Stimulated activated naive CD8-positive, alpha-beta T cell treated with anti-CD3 and anti-CD28 coated beads, Interleukin-15, Interleukin-2, amounts not matched to agents 100 U/mL and 50 U/mL, for 24 hours (primary cell): ENCODE measurements at regions not wholly inside any gene's neighbourhood (a gene's known extent, or its start where the extent isn't known, plus 50 kb on each side); places are given as distances from the start of the nearest gene placed in this dataset.
"Not testable (repeated sequence)": the region's sequence is repeated elsewhere in the genome, so short reads cannot be mapped to it uniquely, and the experiment has no call there.

ENCODE experiments used
- ATAC-seq: fragments of 150-1000 bp; cut with Tn5 transposase; one replicate; pipeline ENCODE4 v1.10.0; 2021
- DNase-seq: peaks from one replicate; pipeline ENCODE4 v3.0.0; 2021

DNA sequence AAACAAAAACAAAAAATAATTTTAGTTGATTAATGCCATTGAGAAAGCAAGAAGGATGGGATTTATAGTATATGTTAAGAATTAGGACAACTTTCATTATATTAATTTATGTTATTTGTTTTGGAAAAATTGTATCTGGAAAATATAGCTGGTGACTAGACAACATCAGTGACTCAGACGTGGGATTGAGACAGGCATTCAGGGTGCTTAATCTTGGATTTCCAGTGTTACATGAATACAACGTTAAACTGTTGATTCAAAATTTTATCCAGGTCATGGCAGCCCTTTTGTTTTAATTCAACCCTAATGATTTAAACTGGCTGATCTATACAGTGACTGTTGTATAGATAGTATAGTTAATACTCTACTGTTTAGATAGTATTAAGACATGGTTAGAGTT lies 827.1 kb upstream of the B3GALT2 start:
- ATAC-seq, result no peak

DNA sequence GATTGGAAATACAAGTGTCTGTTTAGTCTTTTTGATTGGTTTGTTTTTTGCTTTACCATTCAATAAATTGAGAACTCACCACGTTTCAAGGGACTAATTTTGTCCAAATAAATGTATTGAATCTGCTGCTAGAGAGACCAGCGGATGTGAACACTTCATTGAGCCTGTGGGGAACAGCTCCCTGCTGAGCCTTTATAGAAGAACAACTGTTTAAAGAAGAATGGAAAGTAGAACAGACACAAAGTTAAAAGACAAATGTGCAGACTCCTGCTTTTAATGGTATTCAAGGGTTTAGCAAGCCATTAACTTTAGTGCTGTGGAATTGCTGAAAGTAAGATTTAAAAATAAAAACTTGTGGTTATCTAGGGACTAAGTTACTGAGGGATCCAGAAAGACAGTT lies 817.7 kb upstream of the B3GALT2 start:
- no peak for DNase-seq

More for the DNA sequence above, 827.1 kb upstream of the B3GALT2 start:
- no peak for DNase-seq

DNA sequence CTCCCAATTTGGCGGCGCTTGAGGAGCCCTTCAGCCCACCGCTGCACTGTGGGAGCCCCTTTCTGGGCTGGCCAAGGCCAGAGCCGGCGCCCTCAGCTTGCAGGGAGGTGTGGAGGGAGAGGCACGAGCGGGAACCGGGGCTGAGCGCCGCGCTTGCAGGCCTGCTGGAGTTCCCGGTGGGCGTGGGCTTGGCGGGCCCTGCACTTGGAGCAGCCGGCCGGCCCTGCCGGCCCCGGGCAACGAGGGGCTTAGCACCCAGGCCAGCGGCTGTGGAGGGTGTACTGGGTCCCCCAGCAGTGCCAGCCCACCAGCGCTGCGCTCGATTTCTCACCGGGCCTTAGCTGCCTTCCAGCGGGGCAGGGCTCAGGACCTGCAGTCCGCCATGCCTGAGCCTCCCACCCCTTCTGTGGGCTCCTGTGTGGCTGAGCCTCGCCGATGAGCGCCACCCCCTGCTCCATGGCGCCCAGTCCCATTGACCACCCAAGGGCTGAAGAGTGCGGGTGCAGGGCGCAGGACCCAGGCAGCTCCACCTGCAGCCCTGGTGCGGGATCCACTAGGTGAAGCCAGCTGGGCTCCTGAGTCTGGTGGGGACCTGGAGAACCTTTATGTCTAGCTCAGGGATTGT lies 815.4 kb upstream of the B3GALT2 start:
- ATAC-seq, DNase-seq: not testable (repeated sequence)

More for the DNA sequence above, 817.7 kb upstream of the B3GALT2 start:
- no peak for ATAC-seq

DNA sequence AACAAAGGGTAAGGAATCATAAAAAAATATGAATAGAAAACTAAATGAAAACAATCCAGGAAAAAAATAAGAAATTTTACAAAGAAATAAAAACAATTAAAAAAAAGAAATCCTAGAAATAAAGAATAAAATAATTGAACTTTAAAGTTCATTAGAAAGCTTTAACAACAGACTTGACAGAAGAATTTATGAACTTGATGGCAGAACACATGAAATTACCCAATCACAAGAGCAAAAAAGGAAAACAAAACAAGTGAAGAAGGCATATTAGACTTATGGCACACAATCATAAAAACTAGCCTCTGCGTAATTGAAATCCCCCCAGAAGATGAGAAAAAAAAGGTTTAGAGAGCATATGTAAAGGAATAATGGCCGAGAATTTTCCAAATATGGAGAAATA lies 802.5 kb upstream of the B3GALT2 start:
- ATAC-seq (no peak), DNase-seq (no peak)

DNA sequence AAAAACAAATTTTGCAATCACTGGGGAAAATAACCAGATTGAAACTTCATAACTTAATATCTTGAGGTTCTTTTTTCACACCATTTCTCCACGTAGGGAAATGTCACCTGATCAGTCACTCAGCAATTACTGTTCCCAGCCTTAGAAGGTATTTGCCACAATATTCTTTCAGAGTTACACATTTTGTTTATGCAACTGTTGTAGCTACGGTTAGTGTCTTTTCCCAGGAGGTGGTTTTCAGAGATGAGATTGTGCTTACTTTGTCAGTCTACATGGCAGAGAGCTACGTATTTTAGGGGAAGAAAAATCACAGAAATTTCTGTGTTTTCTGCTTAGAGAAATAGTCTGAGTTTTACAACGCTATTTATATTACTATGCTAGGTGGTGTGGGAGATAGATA lies 792.8 kb upstream of the B3GALT2 start:
- ATAC-seq (no peak), DNase-seq (no peak)

DNA sequence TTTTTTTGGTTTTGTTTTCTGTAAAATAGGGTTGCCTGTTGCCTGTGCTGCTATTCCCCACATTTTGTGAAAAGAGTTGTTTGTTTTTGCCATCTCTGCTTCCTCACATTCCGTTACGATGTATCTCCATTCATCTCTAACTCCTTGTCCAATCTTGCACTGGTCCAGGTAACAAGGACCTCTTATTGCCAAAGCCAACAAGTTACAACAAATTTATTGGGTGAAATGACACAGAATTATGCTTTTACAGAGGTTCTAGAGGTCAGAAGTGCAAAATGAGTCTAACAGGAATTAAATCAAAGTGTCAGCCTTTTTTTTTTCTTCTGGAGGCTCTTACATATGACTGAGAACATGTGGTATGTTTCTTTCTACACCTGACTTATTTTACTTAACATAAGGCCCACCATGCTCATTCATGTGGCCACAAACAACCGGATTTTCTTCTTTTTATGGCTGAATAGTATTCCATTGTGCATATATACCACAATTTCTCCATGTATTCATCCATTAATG lies 787.9 kb upstream of the B3GALT2 start:
- no peak for DNase-seq
- ATAC-seq, result no peak

DNA sequence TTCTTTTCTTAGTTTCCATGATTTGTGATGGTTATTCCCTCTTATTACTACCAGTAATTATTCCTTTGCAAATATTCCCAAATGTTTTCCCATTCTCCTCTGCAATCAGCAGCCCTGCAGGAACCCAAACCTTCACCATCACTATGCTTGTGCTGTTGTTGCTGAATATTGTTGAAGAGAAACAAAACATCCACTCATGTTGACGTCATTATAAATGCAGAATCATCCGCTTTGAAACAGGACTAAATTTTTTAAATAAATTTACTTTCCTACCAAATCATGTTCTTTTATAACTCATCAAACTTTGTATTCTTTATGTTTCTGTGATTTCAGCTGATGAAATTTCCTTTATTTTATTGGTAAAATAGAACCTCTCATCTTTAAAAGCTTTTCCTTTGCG lies 787.0 kb upstream of the B3GALT2 start:
- ATAC-seq, result no peak
- DNase-seq, result no peak

DNA sequence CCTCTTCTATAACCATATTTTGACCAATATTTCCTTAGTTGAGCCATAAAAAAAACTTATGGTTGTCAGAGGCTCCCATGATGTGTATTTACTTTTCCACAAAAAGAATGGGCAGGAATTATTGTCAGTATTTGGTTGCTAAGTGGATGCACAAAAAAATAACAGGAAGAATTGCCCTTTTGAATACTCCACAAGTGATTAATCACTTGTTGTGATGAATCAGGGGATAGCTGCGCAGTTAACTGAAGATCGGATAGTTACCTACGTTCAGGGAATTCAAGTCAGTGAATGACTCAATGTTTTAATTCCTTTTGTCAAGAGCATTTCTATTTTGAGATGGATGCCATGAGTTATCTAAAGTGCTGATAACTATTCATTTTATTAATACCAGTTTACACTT lies 785.2 kb upstream of the B3GALT2 start:
- no peak for DNase-seq
- ATAC-seq, result no peak

DNA sequence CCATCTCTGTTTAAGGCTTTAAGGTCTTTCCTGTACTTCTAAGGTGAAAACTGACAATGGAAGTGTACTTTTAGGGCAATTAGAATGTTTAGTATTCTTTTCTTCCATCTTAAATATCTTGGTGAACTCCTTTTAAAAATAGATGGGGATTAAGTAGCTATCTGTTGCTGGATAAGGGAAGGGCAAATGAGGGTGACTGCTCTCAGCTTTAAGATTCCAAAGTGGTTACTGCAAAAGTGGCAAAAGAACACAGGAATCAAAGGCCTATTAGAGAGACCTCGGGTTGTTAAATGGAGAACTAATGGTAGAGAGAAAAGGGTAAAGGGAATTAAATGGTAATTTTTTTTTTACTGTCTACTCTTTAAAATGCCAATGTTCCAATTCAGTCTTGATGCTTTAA lies 774.1 kb upstream of the B3GALT2 start:
- ATAC-seq, result no peak
- no peak for DNase-seq

DNA sequence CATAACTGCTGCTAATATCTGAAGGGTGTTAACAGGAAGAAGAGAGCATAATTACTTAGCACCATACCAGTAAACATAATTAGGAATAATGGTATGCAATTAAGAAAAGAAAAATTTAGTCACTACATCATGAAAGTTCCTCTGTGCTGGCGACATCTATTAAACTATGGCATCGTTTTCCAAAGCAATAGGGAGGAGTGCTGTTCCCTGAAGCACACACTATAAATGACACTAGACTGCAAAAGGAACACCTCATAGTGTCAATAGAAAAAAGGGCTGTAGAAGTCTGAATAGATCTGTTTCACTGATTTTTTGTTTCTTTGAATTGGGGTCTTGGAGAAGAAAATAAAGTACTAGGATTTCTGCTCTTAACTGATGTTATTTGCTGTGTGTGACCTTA lies 773.6 kb upstream of the B3GALT2 start:
- DNase-seq (no peak), ATAC-seq (no peak)

DNA sequence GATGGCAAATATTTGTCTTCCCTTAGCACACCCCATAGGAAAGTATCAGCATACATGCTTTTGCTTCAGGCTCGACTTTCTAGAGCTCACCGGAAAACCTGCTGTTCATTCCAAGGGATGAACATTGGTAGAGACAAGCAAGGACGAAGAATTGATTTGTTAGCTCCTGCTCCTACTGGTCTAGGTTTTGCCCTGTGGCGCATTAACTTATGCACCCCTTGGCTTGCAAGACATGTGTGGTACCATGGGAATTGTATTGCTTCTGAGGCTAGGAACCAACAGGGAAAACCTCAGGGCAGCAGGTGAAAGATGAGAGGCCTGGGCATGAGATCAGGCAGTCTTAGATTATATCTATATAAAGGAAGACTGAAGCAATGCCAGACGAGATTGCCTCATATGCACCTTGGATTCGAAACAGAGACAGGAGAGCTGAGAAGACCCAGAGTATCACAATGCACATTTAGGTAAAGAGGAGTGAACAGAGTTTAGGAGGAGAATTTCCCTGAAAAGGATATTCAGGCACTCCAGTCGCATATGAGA lies 771.2 kb upstream of the B3GALT2 start:
- DNase-seq (no peak), ATAC-seq (no peak)

DNA sequence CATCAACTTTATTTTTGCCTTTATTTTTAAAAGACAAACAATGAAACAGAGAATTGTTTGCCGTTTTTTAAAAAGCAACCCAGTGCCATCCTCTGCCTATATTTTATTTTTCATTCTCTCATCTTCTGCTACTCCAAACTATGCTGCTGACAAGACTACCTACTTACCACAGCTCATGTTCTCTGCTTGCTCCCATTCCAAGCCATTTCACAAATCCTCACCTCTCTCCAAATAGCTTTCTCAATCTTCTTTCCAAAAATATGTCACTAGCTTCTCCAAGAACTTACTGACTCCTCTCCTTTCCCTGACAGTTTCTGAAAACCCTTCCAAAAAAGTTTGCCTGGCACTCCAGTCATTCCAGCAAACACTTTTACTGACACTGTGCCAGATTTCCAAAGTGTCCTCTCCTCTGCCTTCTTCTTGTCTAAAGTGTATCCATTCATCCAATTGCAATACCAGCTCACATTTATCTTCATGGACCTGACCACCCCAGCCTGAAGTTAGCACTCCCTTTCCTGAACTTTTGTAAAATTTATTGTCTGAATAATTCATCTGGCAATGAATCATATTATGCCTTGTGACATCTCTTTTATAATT lies 766.5 kb upstream of the B3GALT2 start:
- no peak for DNase-seq
- no peak for ATAC-seq

DNA sequence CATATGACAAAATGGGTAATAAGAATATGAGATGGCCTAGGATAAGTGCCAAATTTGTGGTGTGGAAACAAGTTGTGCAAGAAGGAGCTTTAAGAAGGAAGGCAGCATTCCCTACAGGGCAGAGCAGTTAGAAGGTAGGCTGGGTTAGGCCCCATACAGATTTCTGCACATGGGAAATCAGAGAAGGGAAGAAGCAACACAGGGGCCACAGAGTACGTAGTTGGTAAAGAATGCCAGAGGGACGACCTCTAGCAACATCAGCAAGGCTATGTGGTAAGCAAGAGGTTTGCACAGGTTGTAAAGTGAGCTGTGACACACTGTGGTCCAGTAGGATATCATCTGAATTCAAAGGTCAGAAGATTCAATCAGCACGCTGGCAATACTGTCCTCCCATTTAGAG lies 765.6 kb upstream of the B3GALT2 start:
- ATAC-seq (no peak), DNase-seq (no peak)

DNA sequence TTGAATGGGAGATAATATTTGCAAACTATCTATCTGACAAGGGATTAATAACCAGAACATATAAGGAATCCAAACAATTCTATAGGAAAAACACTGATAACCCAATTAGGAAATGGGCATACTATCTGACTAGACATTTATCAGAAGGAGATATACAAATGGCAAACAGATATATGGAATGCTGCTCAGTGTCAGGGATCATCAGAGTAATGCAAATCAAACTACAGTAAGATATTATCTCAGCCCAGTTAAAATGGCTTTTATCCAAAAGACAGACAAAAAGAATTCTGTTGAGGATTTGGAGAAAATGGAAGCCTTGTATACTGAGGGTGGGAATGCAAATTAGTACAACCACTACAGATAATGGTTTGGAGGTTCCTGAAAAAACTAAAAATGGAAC lies 758.0 kb upstream of the B3GALT2 start:
- ATAC-seq (no peak), DNase-seq (no peak)

DNA sequence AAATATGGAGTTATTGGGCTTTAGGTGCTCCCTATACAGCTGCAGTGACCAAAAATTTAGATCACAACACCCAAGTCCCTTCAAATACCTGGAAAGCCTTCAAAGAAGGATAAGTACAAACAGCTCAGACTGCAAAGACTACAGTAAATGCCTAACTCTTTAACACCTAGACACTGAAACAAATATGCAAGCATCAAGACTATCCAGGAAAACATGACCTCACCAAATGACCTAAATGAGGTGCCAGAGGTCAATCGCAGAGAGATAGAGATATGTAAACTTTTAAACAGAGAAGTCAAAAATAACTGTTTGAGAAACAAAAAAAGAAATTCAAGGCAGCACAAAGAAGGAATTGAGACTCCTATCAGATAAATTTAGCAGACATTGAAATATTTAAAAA lies 753.8 kb upstream of the B3GALT2 start:
- DNase-seq (no peak), ATAC-seq (no peak)

DNA sequence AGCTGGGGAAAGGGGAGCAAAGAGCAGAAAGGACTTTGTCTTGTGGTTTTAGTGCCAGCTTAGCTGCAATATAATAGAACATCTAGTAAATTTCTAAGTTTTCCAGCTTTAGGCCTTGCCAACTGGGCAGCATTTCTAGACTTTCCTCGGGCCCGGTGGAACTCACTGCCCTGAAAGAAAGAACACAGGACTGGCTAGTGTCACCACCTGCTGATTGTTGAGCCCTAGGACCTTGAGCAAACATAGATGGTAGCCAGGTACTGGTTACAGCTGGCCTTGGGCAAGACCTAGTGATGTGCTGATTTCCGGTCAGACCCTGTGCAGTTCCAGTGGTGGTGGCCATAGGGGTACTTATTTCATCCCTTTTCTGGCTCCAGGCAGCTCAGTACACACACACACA lies 753.2 kb upstream of the B3GALT2 start:
- no peak for DNase-seq
- no peak for ATAC-seq

DNA sequence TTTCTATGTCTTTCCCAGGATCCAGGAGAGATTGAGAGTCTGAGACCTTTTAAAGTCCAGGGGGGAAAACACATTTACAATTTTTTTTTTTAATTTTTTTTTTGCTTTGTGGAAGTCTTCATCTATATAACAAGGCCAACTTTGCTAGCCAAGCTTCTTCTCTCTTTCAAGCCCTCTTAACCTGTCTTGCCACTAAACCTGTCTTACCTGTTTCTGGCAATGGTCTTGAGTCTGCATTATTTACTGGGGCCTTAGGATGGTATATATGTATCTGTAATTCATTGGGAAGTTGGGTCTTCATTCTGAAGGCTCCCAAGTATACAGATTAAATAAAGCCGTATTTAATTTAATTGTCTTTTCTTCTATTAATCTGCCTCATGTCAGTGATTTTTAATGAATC lies 750.9 kb upstream of the B3GALT2 start:
- ATAC-seq, result no peak
- no peak for DNase-seq

DNA sequence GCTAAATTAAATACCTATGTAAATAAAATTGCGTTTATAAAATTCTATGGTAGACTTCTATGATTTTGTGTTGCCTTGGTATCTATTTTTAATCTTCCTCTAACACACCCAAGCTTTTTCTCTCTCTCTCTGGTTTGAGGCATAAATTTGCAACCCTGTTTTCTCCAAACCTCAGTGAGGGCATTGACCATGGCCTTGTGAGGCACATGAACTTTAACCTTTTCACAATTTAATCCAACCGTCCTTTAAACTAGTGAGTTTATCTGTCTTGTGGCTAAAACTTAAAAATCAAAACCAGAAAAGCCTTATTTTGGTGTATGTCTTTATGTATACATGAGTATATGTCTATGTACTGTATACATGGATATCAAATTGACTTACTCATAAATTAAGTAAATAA lies 746.6 kb upstream of the B3GALT2 start:
- ATAC-seq (no peak), DNase-seq (no peak)

DNA sequence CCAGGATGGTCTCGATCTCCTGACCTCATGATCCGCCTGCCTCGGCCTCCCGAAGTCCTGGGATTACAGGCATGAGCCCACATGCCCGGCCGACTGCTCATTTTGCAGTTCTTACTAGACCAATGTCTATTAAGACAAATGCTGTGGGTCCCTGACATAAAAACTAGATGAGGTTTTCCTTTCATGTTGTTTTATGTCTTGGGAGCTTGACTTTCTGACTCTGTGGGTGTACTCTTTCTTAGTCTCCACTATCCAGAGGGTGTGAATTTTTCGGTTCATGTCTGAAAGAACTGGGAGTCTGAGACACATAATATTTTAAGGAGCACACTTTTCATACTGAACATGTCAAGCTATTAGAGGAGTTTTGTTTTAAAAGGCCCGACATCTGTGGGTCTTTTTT lies 744.9 kb upstream of the B3GALT2 start:
- no peak for DNase-seq

DNA sequence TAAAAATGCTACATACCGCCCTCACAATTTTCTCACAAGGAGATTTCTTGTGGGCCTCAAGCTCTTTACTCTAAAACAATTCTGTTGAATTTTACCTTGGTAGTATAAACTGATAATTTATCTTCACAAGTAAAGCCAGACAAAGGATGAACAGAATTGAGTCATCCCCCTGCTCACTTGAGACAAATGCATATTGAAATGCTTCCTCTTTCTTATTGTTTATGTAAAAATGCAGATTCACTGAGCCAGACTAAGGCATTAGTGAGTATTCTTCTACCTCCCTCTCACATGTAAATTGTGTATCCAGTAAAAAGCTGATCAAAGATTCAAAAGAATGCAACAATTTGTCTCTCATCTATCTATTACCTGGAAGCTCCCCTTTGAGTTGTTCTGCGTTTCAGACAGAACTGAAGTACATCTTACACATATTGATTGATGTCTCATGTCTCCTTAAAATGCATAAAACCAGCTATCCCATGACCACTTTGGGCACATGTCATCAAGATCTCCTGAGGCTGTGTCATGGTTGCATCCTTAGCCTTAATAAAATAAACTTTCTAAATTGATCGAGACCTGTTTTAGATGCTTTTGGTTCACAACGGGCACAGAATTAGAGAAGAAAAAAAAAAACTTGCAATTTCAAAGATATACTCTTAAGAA lies 743.1 kb upstream of the B3GALT2 start:
- no peak for ATAC-seq
- DNase-seq, result no peak

More for the DNA sequence above, 744.9 kb upstream of the B3GALT2 start:
- no peak for ATAC-seq

DNA sequence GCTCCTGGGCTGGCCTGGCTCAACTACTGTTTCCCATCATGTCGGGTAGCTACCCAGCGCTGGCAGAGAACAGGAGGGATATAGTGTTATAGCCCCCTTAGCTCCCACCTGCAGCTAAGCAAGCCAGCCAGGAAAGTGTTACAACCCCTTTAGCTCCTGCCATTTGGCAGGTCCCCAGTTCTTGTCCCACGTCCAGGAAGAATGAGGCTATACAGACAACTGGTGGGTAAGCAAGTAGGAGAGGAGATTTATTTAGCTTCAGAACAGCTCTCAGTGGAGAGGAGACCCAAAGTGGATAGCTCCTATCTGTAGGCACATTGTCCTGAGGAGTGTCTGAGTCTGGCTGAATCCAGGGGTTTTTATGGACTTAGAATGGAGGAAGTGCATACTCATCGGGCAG lies 741.1 kb upstream of the B3GALT2 start:
- ATAC-seq (no peak), DNase-seq (no peak)

DNA sequence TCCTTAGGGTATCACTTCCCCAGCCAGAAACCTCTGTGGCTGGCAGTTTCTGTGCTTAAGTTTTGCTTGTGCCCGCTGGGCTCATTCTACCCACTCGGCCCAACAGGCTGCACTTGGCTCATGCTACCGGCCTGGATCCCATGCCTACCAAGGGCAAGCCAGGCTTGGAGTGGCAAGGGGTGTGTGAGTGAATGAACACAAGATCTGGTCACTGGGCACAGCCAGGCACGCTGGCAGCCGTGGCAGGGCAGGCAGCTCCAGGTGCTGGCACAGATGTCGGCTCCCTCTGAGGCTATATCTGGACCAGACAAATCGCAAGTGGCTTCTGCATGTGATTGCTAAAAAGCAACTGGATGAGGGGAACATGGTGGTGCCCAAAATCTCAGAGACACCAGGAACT lies 740.5 kb upstream of the B3GALT2 start:
- ATAC-seq (no peak), DNase-seq (no peak)

DNA sequence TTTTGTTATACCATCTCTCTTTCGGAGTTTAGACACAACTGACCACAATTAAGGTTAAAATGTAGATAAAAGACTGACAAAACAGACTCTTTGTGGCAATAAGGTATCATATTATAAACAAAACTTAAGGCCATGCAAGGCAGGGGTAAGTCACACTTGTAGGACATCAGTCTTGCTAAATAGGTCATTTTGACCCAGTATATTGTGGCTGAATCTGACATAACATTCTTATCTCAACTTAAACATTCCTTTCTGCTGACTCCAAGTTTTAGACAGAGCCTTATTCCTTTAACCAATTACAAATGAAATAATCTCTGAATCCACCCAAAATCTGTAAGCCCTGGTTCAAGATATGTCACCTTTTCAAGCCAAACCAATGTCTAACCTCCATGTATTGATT lies 733.4 kb upstream of the B3GALT2 start:
- no peak for DNase-seq
- no peak for ATAC-seq

DNA sequence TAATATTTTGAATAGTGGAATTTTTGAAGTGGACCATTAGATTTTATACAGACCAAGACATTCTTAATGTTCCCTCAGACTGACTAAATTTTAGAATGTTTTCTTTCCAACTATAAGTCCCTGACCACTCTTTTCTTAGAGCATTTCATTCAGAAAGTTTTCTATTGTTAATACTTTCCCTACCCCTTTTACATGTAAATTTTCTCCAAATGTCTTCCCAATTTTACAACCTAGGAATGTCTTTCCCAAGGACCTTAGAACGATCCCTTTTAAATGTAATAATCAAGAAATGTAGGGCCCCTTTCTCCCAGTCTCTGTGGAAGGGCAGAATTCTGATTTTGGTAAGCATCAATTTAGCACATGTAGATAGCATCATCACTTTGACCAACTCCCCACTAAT lies 730.0 kb upstream of the B3GALT2 start:
- ATAC-seq (no peak), DNase-seq (no peak)
